WTC11 (cell line): ENCODE measurements at regions not wholly inside any gene's neighbourhood (a gene's known extent, or its start where the extent isn't known, plus 50 kb on each side); places are given as distances from the start of the nearest gene placed in this dataset.

Experiments
- ATAC-seq: fragments of 200-7000 bp; cut with Tn5 transposase; 2 replicates; pipeline ENCODE4 v1.10.0; 2021; ENCODE audit warnings: mild to moderate bottlenecking, moderate library complexity
- CTCF ChIA-PET: fragments of 300-600 bp; sonication (Branson Sonifier 250); formaldehyde crosslinking; loops from one replicate; lab custom pipeline; 2021; ENCODE audit warnings: antibody characterized with exemption; lab: Charles Lee
- POLR2A ChIA-PET: fragments of 350-600 bp; sonication (Branson Sonifier 250); formaldehyde crosslinking; loops from one replicate; lab custom pipeline; 2021; ENCODE audit warnings: antibody characterized with exemption; lab: Charles Lee
- DNase-seq: peaks from one replicate; pipeline ENCODE4 v3.0.0; 2021; ENCODE audit warnings: low spot score
- H3K27ac Mint-ChIP-seq: 2 replicates; pipeline ENCODE4 v1.8.0; 2021; ENCODE audit warnings: mixed read lengths
- H3K27me3 Mint-ChIP-seq: 2 replicates; pipeline ENCODE4 v1.8.0; 2021; ENCODE audit warnings: low read depth, mild to moderate bottlenecking, moderate library complexity, mixed read lengths
- H3K36me3 Mint-ChIP-seq: 2 replicates; pipeline ENCODE4 v1.8.0; 2021; ENCODE audit warnings: mixed read lengths
- H3K4me1 Mint-ChIP-seq: 2 replicates; pipeline ENCODE4 v1.8.0; 2022; ENCODE audit warnings: mixed read lengths
- H3K4me3 Mint-ChIP-seq: 2 replicates; pipeline ENCODE4 v1.8.0; 2021; ENCODE audit warnings: mild to moderate bottlenecking, moderate library complexity, mixed read lengths
- H3K9me3 Mint-ChIP-seq: 2 replicates; pipeline ENCODE4 v1.8.0; 2021; ENCODE audit warnings: mixed read lengths
- AFF4 ChIP-seq: sonication (generic); formaldehyde crosslinking; IDR thresholded peaks from 2 replicates; pipeline ENCODE4 v1.8.1; 2023; ENCODE audit warnings: mild to moderate bottlenecking, missing genetic modification reagents, borderline replicate concordance
- AR ChIP-seq: fragments of 250-450 bp; sonication (Bioruptor Pico); IDR thresholded peaks from 2 replicates; pipeline ENCODE4 v1.9.0; 2021; ENCODE audit warnings: mild to moderate bottlenecking
- ATF6 ChIP-seq: sonication (generic); formaldehyde crosslinking; IDR thresholded peaks from 2 replicates; pipeline ENCODE4 v1.8.1; 2023; ENCODE audit warnings: mild to moderate bottlenecking, missing genetic modification reagents
- CBFB ChIP-seq: sonication (generic); formaldehyde crosslinking; IDR thresholded peaks from 2 replicates; pipeline ENCODE4 v1.8.1; 2022; ENCODE audit warnings: mild to moderate bottlenecking, low read depth, missing genetic modification reagents
- E2F4 ChIP-seq: sonication (generic); formaldehyde crosslinking; IDR thresholded peaks from 2 replicates; pipeline ENCODE4 v1.8.1; 2022; ENCODE audit warnings: low read depth, mild to moderate bottlenecking, moderate library complexity, missing genetic modification reagents, borderline replicate concordance
- ELF4 ChIP-seq: sonication (generic); formaldehyde crosslinking; IDR thresholded peaks from 2 replicates; pipeline ENCODE4 v1.8.1; 2022; ENCODE audit warnings: low read depth, mild to moderate bottlenecking, moderate library complexity, missing genetic modification reagents
- ERG ChIP-seq: fragments of 250-450 bp; sonication (Bioruptor Pico); IDR thresholded peaks from 2 replicates; pipeline ENCODE4 v1.8.0; 2021; ENCODE audit warnings: mild to moderate bottlenecking
- FOXP1 ChIP-seq: sonication (generic); formaldehyde crosslinking; IDR thresholded peaks from 2 replicates; pipeline ENCODE4 v1.8.0; 2022; ENCODE audit warnings: missing genetic modification reagents, mild to moderate bottlenecking, moderate library complexity, borderline replicate concordance
- IRF1 ChIP-seq: sonication (generic); formaldehyde crosslinking; IDR thresholded peaks from 2 replicates; pipeline ENCODE4 v1.8.0; 2023; ENCODE audit warnings: missing genetic modification reagents
- MXD4 ChIP-seq: fragments of 250-450 bp; sonication (Bioruptor Pico); IDR thresholded peaks from 2 replicates; pipeline ENCODE4 v1.8.0; 2021; ENCODE audit warnings: mild to moderate bottlenecking, moderate library complexity, borderline replicate concordance
- NFE2L1 ChIP-seq: sonication (generic); formaldehyde crosslinking; IDR thresholded peaks from 2 replicates; pipeline ENCODE4 v1.8.1; 2023; ENCODE audit warnings: missing genetic modification reagents
- NR3C1 ChIP-seq: sonication (generic); formaldehyde crosslinking; conservative IDR thresholded peaks from 2 replicates; pipeline ENCODE4 v1.8.1; 2023; ENCODE audit warnings: low read depth, mild to moderate bottlenecking, missing genetic modification reagents
- PRRX2 ChIP-seq: fragments of 250-450 bp; sonication (Bioruptor Pico); IDR thresholded peaks from 2 replicates; pipeline ENCODE4 v1.8.0; 2021; ENCODE audit warnings: mild to moderate bottlenecking
- RELA ChIP-seq: sonication (generic); formaldehyde crosslinking; IDR thresholded peaks from 2 replicates; pipeline ENCODE4 v1.8.1; 2022; ENCODE audit warnings: missing genetic modification reagents, mild to moderate bottlenecking, borderline replicate concordance

GRCh38 chrX:39898147-39898546 lies 199.6 kb downstream of the BCOR start:
- TF ChIP-seq PRRX2 (CRISPR knock-in tag): no peak
- TF ChIP-seq NFE2L1: no peak
- TF ChIP-seq ELF4 (CRISPR knock-in tag): no peak
- no peak for TF ChIP-seq NR3C1 (CRISPR knock-in tag)
- no peak for TF ChIP-seq IRF1 (CRISPR knock-in tag)
- no peak for TF ChIP-seq ATF6 (CRISPR knock-in tag)
- TF ChIP-seq FOXP1 (CRISPR knock-in tag): no peak
- TF ChIP-seq E2F4 (CRISPR knock-in tag): no peak
- H3K4me3 Mint-ChIP-seq: no peak overlapping the region
- H3K27ac Mint-ChIP-seq: peak overlapping the region; percentile 49; the same call in 1 of the 2 replicates
- peaks cover 48% of the 10 kb centered on the region for H3K4me1 Mint-ChIP-seq
- no peaks in the 10 kb centered on the region for H3K36me3 Mint-ChIP-seq
- ChIA-PET CTCF (interaction anchor here (0.9 kb wide), 1 partner anchor 14 kb away, joined by 4 read pairs; no protein-coding TSS in a partner anchor), POLR2A (no interaction called here)
- H3K27me3 Mint-ChIP-seq: peaks cover 8% of the 10 kb centered on the region
- ATAC-seq: no peak
- no peak for DNase-seq
- H3K9me3 Mint-ChIP-seq: no peaks in the 10 kb centered on the region

GRCh38 chrX:39899059-39899458 lies 198.7 kb downstream of the BCOR start:
- no peak for DNase-seq
- no peak for TF ChIP-seq CBFB
- no peak for TF ChIP-seq RELA
- TF ChIP-seq AR (CRISPR knock-in tag): no peak
- TF ChIP-seq AFF4: no peak
- no peak for TF ChIP-seq ERG
- no peak for TF ChIP-seq MXD4
- TF ChIP-seq ATF6 (CRISPR knock-in tag): no peak
- Mint-ChIP-seq H3K4me1 (peaks cover 48% of the 10 kb centered on the region), H3K9me3 (no peaks in the 10 kb centered on the region), H3K27ac (no peak overlapping the region), H3K4me3 (no peak overlapping the region), H3K27me3 (peaks cover 8% of the 10 kb centered on the region), H3K36me3 (no peaks in the 10 kb centered on the region)
- POLR2A ChIA-PET: interaction anchor here (0.6 kb wide), 1 partner anchor 1816 kb away, joined by 3 read pairs; no protein-coding TSS in a partner anchor
- no peak for ATAC-seq
- CTCF ChIA-PET: no interaction called here
